ENCODE measurements at regions not wholly inside any gene's neighbourhood (a gene's known extent, or its start where the extent isn't known, plus 50 kb on each side); places are given as distances from the start of the nearest gene placed in this dataset.

- H3K27me3 ChIP-seq (ENCODE audit: control insufficient read depth, insufficient read depth, low read length) = no peaks in the 10 kb centered on the region
- H3K4me3 ChIP-seq (ENCODE audit: low read length) = no peak overlapping the region
- no peak overlapping the region for H3K9ac ChIP-seq (ENCODE audit: low read length)
- H3K27ac ChIP-seq (ENCODE audit: low read depth, low read length) = no peak overlapping the region
- no peaks in the 10 kb centered on the region for H3K36me3 ChIP-seq (ENCODE audit: control insufficient read depth, insufficient read depth, low read length)
- H3K4me1 ChIP-seq (ENCODE audit: control insufficient read depth, insufficient read depth, low read length) = no peaks in the 10 kb centered on the region
Observed at GRCh38 chr2:226440127-226440918, 359.3 kb downstream of the IRS1 start.

DNA sequence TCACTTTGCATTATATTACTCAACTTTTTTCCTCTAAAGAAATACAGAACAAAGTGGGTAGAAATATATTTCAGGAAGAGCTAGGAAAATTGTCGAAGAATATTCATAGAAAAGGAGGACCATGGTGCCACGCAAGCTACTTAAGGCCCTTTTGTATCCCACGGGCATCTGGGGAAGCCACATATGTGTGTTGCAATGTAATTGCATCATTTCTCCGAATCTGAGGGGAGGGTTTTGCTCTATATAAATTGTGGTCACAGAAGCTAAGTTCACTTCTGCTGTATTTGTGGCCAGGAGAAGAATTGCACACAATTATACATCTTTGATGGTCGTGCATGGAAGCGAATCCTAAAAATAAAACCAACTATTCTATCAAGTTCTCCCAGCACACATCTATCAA is 360.3 kb downstream of the IRS1 start:
- Histone ChIP-seq H3K4me1 (ENCODE audit: control insufficient read depth, insufficient read depth, low read length) (no peaks in the 10 kb centered on the region), H3K27me3 (ENCODE audit: control insufficient read depth, insufficient read depth, low read length) (no peaks in the 10 kb centered on the region), H3K36me3 (ENCODE audit: control insufficient read depth, insufficient read depth, low read length) (no peaks in the 10 kb centered on the region), H3K4me3 (ENCODE audit: low read length) (no peak overlapping the region), H3K27ac (ENCODE audit: low read depth, low read length) (no peak overlapping the region), H3K9ac (ENCODE audit: low read length) (no peak overlapping the region)

DNA sequence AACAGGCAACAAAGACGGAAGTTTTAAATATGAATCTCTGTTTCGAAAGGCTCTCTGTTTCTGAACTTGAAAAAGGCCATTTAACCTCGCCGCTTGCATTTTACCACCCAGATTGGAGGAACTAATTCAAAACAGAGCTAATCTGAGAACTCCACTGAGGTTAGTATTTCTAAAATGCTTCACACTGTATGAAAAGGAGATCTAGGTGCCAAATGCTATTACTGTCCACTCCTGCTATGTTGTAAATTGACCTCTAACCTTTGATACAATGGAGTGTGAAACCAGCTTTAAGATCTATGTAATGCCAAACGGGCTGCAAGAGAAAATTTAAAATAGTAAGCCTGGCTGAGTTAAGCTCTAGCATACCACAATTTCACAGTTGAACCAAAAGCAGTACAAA is 364.5 kb downstream of the IRS1 start:
- Histone ChIP-seq H3K4me3 (ENCODE audit: low read length) (no peak overlapping the region), H3K36me3 (ENCODE audit: control insufficient read depth, insufficient read depth, low read length) (no peaks in the 10 kb centered on the region), H3K9ac (ENCODE audit: low read length) (no peak overlapping the region), H3K27ac (ENCODE audit: low read depth, low read length) (no peak overlapping the region), H3K4me1 (ENCODE audit: control insufficient read depth, insufficient read depth, low read length) (no peaks in the 10 kb centered on the region), H3K27me3 (ENCODE audit: control insufficient read depth, insufficient read depth, low read length) (no peaks in the 10 kb centered on the region)

GRCh38 chr2:226434702-226435101 is 364.9 kb downstream of the IRS1 start:
- no peaks in the 10 kb centered on the region for H3K36me3 ChIP-seq (ENCODE audit: control insufficient read depth, insufficient read depth, low read length)
- H3K4me3 ChIP-seq (ENCODE audit: low read length) = no peak overlapping the region
- H3K4me1 ChIP-seq (ENCODE audit: control insufficient read depth, insufficient read depth, low read length) = no peaks in the 10 kb centered on the region
- H3K27ac ChIP-seq (ENCODE audit: low read depth, low read length) = no peak overlapping the region
- H3K9ac ChIP-seq (ENCODE audit: low read length) = no peak overlapping the region
- no peaks in the 10 kb centered on the region for H3K27me3 ChIP-seq (ENCODE audit: control insufficient read depth, insufficient read depth, low read length)

GRCh38 chr2:226431288-226431948 is 368.2 kb downstream of the IRS1 start:
- Histone ChIP-seq H3K27ac (ENCODE audit: low read depth, low read length) (no peak overlapping the region), H3K4me3 (ENCODE audit: low read length) (no peak overlapping the region), H3K27me3 (ENCODE audit: control insufficient read depth, insufficient read depth, low read length) (no peaks in the 10 kb centered on the region), H3K9ac (ENCODE audit: low read length) (no peak overlapping the region), H3K4me1 (ENCODE audit: control insufficient read depth, insufficient read depth, low read length) (no peaks in the 10 kb centered on the region), H3K36me3 (ENCODE audit: control insufficient read depth, insufficient read depth, low read length) (no peaks in the 10 kb centered on the region)

DNA sequence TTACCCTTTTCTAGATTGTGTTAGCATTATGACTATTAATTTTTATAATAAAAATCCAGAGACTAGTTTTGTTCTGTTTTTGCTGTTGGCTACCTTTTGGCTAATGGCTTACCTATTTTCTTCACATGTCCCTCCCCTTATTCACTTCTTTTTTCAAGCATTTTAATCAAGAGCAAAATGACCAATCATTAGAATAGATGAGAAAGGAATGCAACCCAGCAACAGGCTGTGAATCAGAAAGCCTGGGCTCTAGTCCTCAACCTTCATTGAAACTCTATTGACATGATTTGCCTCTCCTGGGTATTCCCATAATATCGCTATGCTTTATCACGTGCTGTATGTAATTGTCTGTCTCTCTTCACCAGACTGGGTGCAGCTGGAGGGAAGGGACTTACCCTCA is 370.1 kb downstream of the IRS1 start:
- Histone ChIP-seq H3K4me1 (ENCODE audit: control insufficient read depth, insufficient read depth, low read length) (peaks cover 3% of the 10 kb centered on the region), H3K9ac (ENCODE audit: low read length) (no peak overlapping the region), H3K36me3 (ENCODE audit: control insufficient read depth, insufficient read depth, low read length) (no peaks in the 10 kb centered on the region), H3K27ac (ENCODE audit: low read depth, low read length) (no peak overlapping the region), H3K27me3 (ENCODE audit: control insufficient read depth, insufficient read depth, low read length) (no peaks in the 10 kb centered on the region), H3K4me3 (ENCODE audit: low read length) (no peak overlapping the region)

DNA sequence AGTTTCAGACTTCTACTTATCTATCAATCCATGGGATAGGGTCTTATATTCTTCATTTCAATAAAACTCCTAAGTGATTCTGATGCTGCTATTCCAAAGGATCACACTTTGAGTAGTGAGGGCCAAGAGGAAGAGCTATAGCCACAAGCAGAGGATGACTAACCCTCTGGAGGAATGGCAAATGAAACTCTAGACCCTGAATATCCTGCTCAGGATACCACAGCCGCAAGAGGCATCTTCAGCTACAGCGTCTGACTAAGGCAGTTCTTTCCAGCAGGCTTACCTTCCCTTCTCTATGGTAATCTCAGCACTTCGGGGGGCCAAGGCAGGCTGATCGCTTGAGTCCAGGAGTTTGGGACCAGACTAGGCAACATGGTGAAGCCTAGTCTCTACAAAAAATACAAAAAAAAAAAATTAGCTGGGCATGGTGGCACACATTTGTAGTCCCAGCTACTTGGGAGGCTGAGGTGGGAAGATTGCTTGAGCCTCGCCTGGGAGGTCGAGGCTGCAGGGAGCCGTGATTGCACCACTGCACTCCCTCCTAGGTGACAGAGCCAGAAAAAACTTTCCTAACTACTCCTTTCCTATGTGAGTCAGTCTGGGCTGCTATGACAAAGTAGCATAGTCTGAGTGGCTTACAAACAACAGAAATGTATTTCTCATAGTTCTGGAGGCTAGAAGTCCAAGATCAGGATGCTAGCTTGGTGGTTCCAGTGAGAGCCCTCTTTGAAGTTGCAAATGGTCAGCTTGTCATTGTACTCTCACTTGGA is 371.9 kb downstream of the IRS1 start:
- Histone ChIP-seq H3K36me3 (ENCODE audit: control insufficient read depth, insufficient read depth, low read length) (no peaks in the 10 kb centered on the region), H3K27me3 (ENCODE audit: control insufficient read depth, insufficient read depth, low read length) (no peaks in the 10 kb centered on the region), H3K27ac (ENCODE audit: low read depth, low read length) (no peak overlapping the region), H3K9ac (ENCODE audit: low read length) (no peak overlapping the region), H3K4me1 (ENCODE audit: control insufficient read depth, insufficient read depth, low read length) (peaks cover 6% of the 10 kb centered on the region), H3K4me3 (ENCODE audit: low read length) (no peak overlapping the region)

- H3K27me3 ChIP-seq (ENCODE audit: control insufficient read depth, insufficient read depth, low read length) = no peaks in the 10 kb centered on the region
- no peak overlapping the region for H3K9ac ChIP-seq (ENCODE audit: low read length)
- H3K4me3 ChIP-seq (ENCODE audit: low read length) = no peak overlapping the region
- H3K36me3 ChIP-seq (ENCODE audit: control insufficient read depth, insufficient read depth, low read length) = no peaks in the 10 kb centered on the region
- no peak overlapping the region for H3K27ac ChIP-seq (ENCODE audit: low read depth, low read length)
- peaks cover 6% of the 10 kb centered on the region for H3K4me1 ChIP-seq (ENCODE audit: control insufficient read depth, insufficient read depth, low read length)
Observed at GRCh38 chr2:226426292-226426736, 373.3 kb downstream of the IRS1 start.

- no peak overlapping the region for H3K27ac ChIP-seq (ENCODE audit: low read depth, low read length)
- no peak overlapping the region for H3K4me3 ChIP-seq (ENCODE audit: low read length)
- no peaks in the 10 kb centered on the region for H3K27me3 ChIP-seq (ENCODE audit: control insufficient read depth, insufficient read depth, low read length)
- peaks cover 6% of the 10 kb centered on the region for H3K4me1 ChIP-seq (ENCODE audit: control insufficient read depth, insufficient read depth, low read length)
- no peaks in the 10 kb centered on the region for H3K36me3 ChIP-seq (ENCODE audit: control insufficient read depth, insufficient read depth, low read length)
- no peak overlapping the region for H3K9ac ChIP-seq (ENCODE audit: low read length)
Observed at GRCh38 chr2:226424971-226425370, 374.6 kb downstream of the IRS1 start.

DNA sequence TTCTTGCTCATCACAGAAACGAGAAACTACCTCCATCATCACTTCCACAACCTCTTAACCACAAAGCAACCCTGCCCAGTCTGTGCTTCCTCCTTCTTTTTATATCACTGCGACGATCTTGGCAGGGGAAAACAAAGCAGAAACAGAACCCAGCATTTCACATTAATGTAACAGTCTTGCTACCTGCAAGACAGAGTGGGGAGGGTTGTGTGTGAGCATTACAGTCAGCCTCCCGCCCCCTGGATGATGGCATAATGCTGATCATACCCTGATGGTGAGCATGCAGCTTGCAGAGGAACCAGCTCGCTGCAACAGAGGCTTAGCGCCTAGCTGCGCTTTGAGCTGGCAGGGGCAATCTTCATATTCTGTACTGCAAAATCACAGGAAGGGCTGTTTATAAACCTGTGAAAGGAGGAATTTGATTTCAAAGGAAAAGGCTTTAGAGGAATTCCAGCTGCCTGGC is 376.1 kb downstream of the IRS1 start:
- Histone ChIP-seq H3K27me3 (ENCODE audit: control insufficient read depth, insufficient read depth, low read length) (no peaks in the 10 kb centered on the region), H3K4me3 (ENCODE audit: low read length) (peak overlapping the region; percentile 42), H3K36me3 (ENCODE audit: control insufficient read depth, insufficient read depth, low read length) (no peaks in the 10 kb centered on the region), H3K27ac (ENCODE audit: low read depth, low read length) (peak overlapping the region; percentile 34), H3K4me1 (ENCODE audit: control insufficient read depth, insufficient read depth, low read length) (peaks cover 6% of the 10 kb centered on the region), H3K9ac (ENCODE audit: low read length) (no peak overlapping the region)

GRCh38 chr2:226420646-226421045 is 379.0 kb downstream of the IRS1 start:
- Histone ChIP-seq H3K27me3 (ENCODE audit: control insufficient read depth, insufficient read depth, low read length) (no peaks in the 10 kb centered on the region), H3K4me3 (ENCODE audit: low read length) (no peak overlapping the region), H3K36me3 (ENCODE audit: control insufficient read depth, insufficient read depth, low read length) (no peaks in the 10 kb centered on the region), H3K27ac (ENCODE audit: low read depth, low read length) (no peak overlapping the region), H3K9ac (ENCODE audit: low read length) (no peak overlapping the region), H3K4me1 (ENCODE audit: control insufficient read depth, insufficient read depth, low read length) (peaks cover 6% of the 10 kb centered on the region)

GRCh38 chr2:226418521-226418920 is 381.1 kb downstream of the IRS1 start:
- no peak overlapping the region for H3K4me3 ChIP-seq (ENCODE audit: low read length)
- H3K27me3 ChIP-seq (ENCODE audit: control insufficient read depth, insufficient read depth, low read length) = no peaks in the 10 kb centered on the region
- H3K4me1 ChIP-seq (ENCODE audit: control insufficient read depth, insufficient read depth, low read length) = peaks cover 2% of the 10 kb centered on the region
- H3K27ac ChIP-seq (ENCODE audit: low read depth, low read length) = no peak overlapping the region
- no peaks in the 10 kb centered on the region for H3K36me3 ChIP-seq (ENCODE audit: control insufficient read depth, insufficient read depth, low read length)
- no peak overlapping the region for H3K9ac ChIP-seq (ENCODE audit: low read length)

Measured in rectal smooth muscle tissue (tissue), 1 donor.